Endometrium (tissue), 2 donors: ENCODE measurements at regions not wholly inside any gene's neighbourhood (a gene's known extent, or its start where the extent isn't known, plus 50 kb on each side); places are given as distances from the start of the nearest gene placed in this dataset.

ENCODE experiments used
- FAIRE-seq: peaks from 2 replicates; lab custom pipeline; 2012; peaks lifted over from hg19 to GRCh38; lab: Jason Lieb, UNC
- donor health status: control.
- donor health status: control.

GRCh38 chr11:70764356-70764905 is 366.1 kb downstream of the CTTN start:
- no peak for FAIRE-seq

- no peak for FAIRE-seq
These were observed 368.6 kb downstream of the CTTN start for GRCh38 chr11:70766901-70767300.

- FAIRE-seq = no peak
These were observed 370.2 kb downstream of the CTTN start for GRCh38 chr11:70768346-70769095.

GRCh38 chr11:70769106-70769505 is 370.8 kb downstream of the CTTN start:
- no peak for FAIRE-seq

GRCh38 chr11:70769521-70769920 is 371.2 kb downstream of the CTTN start:
- FAIRE-seq = no peak

- no peak for FAIRE-seq
These were observed 373.0 kb downstream of the CTTN start for GRCh38 chr11:70771099-70771885.

- no peak for FAIRE-seq
These were observed 374.6 kb downstream of the CTTN start for GRCh38 chr11:70772950-70773349.

DNA sequence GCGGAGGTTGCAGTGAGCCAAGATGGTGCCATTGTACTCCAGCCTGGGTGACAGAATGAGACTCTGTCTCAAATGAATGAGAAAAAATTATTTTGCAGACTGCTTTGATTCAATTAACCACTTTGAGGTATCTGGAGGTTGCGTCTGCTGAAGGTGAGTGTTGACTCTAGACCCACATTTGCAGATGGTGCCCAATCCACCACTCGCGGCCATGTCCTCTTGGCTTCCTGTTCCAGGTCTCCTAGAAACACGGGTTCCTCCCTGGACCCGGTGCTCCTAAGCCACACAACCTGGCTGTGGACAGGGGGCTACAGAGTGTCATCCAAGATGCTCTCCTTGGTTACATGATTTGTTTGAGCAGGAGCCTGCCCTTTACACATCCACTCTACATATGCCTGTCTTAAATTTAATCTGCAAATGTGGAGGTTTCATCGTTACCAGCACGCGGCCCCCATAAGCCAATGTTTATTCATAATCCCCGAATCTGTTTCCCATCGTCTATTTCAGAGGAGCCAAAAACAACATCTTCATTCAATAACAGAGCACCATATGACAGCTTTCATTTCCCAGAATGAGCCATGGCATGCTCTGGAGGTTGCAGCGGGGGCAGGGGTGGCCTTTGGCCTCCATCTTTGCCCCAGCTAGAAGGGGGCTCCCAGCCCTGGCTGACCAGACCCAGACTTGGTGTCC is 377.2 kb downstream of the CTTN start:
- no peak for FAIRE-seq

DNA sequence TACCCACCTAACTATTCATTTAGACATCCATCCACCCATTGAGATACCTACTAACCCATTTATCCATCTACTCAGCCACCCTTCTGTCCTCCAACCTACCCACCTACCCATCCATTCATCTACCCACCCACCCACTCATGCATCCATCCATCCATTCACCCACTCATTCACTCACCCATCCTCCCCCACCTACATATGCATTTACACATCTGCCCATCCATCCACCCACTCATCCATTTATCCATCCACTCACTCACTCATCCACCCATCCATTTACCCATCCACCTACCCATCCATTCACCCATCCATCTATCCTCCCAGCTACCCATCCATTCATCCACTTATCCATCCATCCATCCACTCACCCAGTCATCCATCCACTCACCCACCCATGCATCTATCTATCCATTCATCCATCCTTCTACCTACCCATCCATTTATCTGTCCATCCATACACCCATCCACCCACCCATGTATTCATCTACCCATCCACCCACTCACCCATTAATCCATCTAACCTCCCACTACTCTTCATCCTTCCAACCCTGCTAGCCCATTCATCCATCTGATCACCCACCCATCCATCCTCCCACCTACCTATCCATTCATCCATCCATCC is 378.7 kb downstream of the CTTN start:
- no peak for FAIRE-seq

DNA sequence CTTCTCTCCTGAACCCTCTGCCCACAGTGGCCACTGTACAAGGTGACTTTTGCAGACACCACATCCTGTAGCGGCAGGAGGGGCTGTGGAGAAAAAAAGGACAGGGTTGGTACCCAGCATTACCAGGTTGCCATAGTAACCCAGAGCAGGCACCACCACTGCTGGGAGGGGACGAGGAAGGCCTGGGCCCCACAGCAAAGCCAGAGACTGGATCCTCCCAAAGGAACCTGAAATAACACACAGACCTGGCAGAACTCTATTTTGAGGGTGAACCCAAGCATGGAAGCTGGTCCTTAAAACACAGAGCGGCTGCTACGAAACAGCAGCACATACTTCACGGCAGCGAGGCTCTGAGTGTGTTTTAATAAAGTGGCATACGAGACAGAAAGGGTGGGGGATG is 380.6 kb downstream of the CTTN start:
- FAIRE-seq = no peak

DNA sequence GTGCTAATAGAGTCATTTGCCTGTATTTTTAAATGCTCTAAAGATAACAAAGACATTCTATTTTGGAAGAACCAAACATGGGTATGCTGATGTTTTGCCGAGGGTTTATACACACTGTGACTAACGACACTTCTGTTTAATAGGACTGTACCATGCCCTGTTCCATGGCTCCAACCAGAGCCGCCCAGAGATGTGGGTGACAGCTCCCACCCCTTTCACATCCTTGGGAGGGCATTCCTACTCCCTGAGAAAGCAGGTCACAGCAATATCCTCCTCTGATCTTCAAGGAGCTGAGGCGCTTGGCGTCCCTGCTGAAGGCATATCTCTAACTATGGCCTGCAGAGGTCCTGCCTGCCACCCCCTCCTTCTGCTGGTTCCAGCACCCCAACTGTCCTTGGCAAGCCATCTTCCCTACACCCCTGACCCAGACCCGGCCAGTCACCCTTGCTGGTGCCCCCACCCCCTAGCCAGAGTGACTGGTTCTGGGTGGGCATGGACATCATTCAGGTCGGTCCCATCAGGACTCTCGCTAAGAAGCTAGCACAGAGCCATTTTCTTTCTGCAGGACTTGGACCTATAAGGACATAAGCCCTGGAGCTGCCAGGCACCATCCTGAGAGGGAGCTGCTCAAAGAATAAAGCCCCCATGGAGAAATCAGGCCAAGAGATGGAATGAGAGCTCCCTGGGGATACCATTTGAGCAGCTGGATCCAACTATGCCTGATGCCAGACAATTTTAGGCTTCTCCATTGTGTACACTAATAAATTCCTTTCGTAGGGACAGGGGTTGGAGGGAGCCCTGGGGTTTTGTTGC is 381.3 kb downstream of the CTTN start:
- no peak for FAIRE-seq

GRCh38 chr11:70780246-70780535 is 381.9 kb downstream of the CTTN start:
- no peak for FAIRE-seq

GRCh38 chr11:70782401-70782913 is 384.1 kb downstream of the CTTN start:
- no peak for FAIRE-seq

DNA sequence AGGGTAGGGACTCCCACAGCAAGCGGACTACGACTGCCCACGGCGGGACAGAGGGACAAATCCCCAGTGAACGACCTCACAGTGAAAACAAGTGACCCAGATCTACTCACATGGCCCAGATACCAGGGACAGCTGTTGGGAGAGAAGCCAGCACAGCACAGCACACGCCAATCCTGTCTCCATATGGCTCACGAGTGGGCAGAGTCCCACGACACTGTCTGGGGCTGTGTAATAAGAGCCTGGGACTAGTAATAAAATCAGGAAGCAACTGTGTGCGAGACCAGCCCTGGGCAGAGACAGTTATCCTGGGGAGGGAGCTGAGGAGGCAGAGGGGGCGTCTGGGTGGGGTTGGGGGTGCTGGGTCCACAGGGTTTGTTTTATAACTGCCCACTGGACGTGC is 385.0 kb downstream of the CTTN start:
- no peak for FAIRE-seq

GRCh38 chr11:70783821-70784220 is 385.5 kb downstream of the CTTN start:
- FAIRE-seq = no peak

DNA sequence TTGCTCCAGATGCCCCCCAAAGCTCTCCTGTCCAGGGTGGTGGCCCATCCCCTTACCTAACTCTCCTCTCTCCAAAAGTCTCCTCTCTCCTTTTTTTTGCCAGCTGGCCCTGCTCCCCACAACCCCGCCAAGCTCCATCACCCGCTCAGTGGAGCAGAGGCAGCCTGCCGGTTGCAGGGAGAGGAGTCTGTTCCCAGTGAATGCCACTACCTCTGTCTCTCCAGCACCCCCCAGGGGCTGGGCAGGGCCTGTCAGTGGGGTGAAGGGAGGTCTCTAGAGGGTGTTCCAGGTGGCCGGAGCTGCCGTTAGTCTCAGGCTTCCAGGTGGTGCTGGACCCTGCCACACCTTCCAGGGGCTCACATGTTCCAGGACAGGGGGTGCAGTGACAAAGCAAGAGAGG is 387.0 kb downstream of the CTTN start:
- no peak for FAIRE-seq

- FAIRE-seq = no peak
These were observed 387.8 kb downstream of the CTTN start for GRCh38 chr11:70786021-70786665.

DNA sequence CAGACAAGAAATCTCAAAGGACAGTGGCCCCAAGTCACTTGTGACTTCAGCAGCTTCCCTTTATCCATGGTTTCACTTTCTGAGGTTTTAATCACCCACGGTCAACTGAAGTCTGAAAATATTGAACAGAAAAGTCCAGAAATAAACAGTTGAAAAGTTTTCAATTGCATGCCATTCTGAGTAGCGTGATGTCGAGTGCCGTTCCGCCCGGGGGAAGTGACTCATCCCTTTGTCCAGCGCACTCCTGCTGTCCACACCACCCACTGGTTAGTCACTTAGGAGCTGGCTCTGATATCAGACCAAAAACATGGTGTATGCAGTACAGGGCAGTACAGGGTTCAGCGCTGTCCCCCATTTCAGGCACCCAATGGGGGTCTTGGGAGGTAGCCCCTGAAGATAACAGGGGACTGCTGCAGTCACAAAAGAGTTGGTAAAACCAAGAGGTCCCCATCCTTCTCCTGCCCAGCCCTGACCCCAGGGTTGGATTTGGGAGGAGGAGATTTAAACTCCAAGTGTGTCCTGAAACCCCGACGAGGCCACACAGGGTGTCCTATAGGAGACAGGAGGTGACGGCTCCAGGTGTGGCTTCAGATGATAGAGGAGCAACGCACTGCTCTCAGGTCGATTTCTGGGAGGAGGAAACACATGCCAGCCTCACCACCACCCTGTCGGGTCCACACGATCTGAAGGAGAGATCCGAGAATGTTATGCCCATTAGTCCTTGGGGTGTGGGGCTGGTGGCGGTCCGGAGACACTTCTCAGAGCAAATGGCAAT is 390.1 kb downstream of the CTTN start:
- FAIRE-seq = no peak

DNA sequence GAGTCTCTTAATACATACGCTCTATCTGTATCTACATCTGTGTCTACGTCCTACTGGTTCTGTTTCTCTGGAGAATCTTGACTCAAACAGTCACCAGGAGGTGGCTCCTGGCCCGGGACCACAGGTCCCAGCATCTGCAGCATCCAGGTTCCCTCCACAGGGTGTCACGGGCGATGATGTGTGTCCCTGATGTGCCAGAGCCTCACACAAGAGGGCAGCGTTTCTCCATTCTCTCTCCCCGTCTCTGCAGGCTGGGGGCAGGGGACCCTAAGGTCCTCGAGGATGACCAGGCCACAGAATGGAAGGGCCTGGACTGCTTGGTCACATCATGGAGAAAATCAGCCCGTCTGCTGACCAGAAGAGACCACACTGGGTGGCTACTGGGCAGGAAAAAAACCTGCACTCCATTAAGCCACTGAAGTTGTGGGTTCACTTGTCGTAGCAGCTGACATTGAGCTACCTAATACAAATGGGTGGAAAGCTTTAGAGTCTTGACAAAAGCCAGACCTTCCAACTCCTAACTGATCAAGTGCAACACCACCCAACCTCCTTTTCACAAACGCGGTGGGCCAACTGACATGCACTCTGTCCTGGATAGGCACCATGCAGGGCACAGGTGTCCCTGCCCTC is 392.5 kb downstream of the CTTN start:
- FAIRE-seq = no peak
